ENCODE measurements at regions not wholly inside any gene's neighbourhood (a gene's known extent, or its start where the extent isn't known, plus 50 kb on each side); places are given as distances from the start of the nearest gene placed in this dataset.

DNA sequence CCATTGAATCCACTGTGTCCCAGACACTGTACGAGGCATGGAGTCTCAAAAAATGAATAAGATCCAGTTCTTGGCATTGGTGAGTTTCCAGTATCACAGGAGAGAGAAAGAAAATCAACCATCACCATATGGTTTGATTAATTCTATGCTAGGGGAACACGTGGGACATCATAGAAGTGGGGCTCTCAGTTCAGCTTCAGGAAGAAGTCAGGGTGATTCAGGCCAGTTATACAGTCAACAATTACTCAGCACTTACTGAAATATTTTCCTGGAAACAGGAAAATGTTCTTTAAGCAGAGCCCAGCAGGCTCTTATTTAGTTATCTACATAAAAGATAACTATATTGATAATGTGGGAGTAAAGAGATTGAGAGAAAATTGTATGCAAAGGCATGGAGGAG is 407.2 kb downstream of the NOVA1 start:
- Histone ChIP-seq H3K9me3 (ENCODE audit: low read depth, low read length, poor library complexity, severe bottlenecking) (no peaks in the 10 kb centered on the region), H3K27ac (ENCODE audit: low read depth, low read length, poor library complexity, severe bottlenecking) (no peak overlapping the region), H3K27me3 (replicated peaks; ENCODE audit: insufficient read depth, low read depth, low read length, poor library complexity) (no peaks in the 10 kb centered on the region), H3K36me3 (ENCODE audit: insufficient read depth, low read length, poor library complexity, severe bottlenecking) (no peaks in the 10 kb centered on the region), H3K4me3 (ENCODE audit: low read depth, low read length, poor library complexity, severe bottlenecking) (no peak overlapping the region), H3K4me1 (ENCODE audit: insufficient read depth, low read length, poor library complexity, severe bottlenecking) (no peaks in the 10 kb centered on the region)
- intact Hi-C loops (cut with micrococcal nuclease; ENCODE audit: unreplicated experiment), result no loop called here
- ChIA-PET POLR2A (ENCODE audit: low non-redundant PET) (no interaction called here), CTCF (no interaction called here)
- no TSS peak for BruUV-seq (replicated peaks)
- no peak for TF ChIP-seq EZH2 (IDR thresholded peaks at IDR 0.05; ENCODE audit: borderline replicate concordance, low read depth, low read length, poor library complexity, severe bottlenecking)
- no peak for DNase-seq (ENCODE audit: low spot score)

DNA sequence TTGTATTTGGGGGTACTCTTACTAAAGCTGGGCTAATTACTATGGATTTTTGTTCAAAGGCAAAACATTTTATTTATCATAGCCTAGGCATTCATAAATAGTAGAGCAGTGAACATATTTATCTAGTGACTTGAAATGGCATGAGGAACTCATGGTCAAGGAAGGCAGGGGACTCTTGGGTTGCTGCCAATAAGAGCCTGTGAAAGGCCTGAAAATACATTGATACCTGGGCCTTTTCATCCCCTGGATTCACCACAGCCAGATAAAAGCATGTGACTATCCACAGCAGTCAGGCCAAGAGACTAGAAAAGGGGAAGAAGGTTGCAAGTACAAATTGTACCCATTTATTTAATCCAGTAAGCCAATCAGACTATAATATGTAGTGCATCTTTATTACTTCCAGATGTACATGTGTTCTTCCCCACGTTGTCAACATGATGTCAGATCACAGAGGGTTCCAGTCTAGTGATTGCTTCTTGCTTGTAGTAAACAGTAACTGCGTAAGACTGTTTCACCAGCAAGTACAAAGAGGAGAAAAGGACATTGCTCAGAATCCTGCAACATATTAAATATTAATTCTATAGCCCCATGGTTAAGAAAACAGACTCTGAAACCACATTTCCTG is 409.7 kb downstream of the NOVA1 start:
- no peak for TF ChIP-seq EZH2 (IDR thresholded peaks at IDR 0.05; ENCODE audit: borderline replicate concordance, low read depth, low read length, poor library complexity, severe bottlenecking)
- TF ChIP-seq, protein P1, sequence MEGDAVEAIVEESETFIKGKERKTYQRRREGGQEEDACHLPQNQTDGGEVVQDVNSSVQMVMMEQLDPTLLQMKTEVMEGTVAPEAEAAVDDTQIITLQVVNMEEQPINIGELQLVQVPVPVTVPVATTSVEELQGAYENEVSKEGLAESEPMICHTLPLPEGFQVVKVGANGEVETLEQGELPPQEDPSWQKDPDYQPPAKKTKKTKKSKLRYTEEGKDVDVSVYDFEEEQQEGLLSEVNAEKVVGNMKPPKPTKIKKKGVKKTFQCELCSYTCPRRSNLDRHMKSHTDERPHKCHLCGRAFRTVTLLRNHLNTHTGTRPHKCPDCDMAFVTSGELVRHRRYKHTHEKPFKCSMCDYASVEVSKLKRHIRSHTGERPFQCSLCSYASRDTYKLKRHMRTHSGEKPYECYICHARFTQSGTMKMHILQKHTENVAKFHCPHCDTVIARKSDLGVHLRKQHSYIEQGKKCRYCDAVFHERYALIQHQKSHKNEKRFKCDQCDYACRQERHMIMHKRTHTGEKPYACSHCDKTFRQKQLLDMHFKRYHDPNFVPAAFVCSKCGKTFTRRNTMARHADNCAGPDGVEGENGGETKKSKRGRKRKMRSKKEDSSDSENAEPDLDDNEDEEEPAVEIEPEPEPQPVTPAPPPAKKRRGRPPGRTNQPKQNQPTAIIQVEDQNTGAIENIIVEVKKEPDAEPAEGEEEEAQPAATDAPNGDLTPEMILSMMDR (conservative IDR thresholded peaks at IDR 0.05; ENCODE audit: low read depth, low read length), result no peak
- Histone ChIP-seq H3K4me1 (ENCODE audit: insufficient read depth, low read length, poor library complexity, severe bottlenecking) (no peaks in the 10 kb centered on the region), H3K27ac (ENCODE audit: low read depth, low read length, poor library complexity, severe bottlenecking) (no peak overlapping the region), H3K9me3 (ENCODE audit: low read depth, low read length, poor library complexity, severe bottlenecking) (no peaks in the 10 kb centered on the region), H3K27me3 (replicated peaks; ENCODE audit: insufficient read depth, low read depth, low read length, poor library complexity) (no peaks in the 10 kb centered on the region), H3K4me3 (ENCODE audit: low read depth, low read length, poor library complexity, severe bottlenecking) (no peak overlapping the region), H3K36me3 (ENCODE audit: insufficient read depth, low read length, poor library complexity, severe bottlenecking) (no peaks in the 10 kb centered on the region)
- no peak for DNase-seq (ENCODE audit: low spot score)
- no TSS peak for BruUV-seq (replicated peaks)
- intact Hi-C loops (cut with micrococcal nuclease; ENCODE audit: unreplicated experiment), result no loop called here
- CTCF ChIA-PET, result interaction anchor here (0.5 kb wide), 1 partner anchor 582 kb away, joined by 6 read pairs; no protein-coding TSS in a partner anchor
- POLR2A ChIA-PET (ENCODE audit: low non-redundant PET), result no interaction called here

DNA sequence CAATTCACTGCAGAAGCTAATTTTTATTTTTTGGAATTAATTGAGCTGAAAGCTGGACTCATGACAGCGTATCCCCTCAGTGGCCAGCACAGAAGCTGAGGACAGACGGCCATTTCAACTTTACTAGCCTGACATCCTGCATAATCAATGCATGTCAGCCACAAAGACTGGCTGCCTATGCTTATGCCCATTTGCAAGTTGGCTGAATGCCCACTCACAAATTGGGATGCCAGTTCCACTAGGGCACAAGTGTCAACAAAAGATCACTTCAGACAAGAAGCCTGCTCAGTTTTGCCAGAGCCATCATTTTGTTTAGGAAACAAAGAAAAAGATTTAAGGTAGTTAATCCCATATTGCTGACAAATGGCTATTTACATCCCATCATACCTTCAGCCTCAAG is 417.6 kb downstream of the NOVA1 start:
- CTCF ChIA-PET, result no interaction called here
- BruUV-seq (replicated peaks), result no TSS peak

More for the DNA sequence above, 417.6 kb downstream of the NOVA1 start:
- POLR2A ChIA-PET (ENCODE audit: low non-redundant PET), result no interaction called here
- H3K27me3 ChIP-seq (replicated peaks; ENCODE audit: insufficient read depth, low read depth, low read length, poor library complexity), result no peaks in the 10 kb centered on the region
- no peak for DNase-seq (ENCODE audit: low spot score)
- no peaks in the 10 kb centered on the region for H3K36me3 ChIP-seq (ENCODE audit: insufficient read depth, low read length, poor library complexity, severe bottlenecking)
- no peak overlapping the region for H3K4me3 ChIP-seq (ENCODE audit: low read depth, low read length, poor library complexity, severe bottlenecking)
- no peak overlapping the region for H3K27ac ChIP-seq (ENCODE audit: low read depth, low read length, poor library complexity, severe bottlenecking)
- intact Hi-C loops (cut with micrococcal nuclease; ENCODE audit: unreplicated experiment), result no loop called here
- H3K4me1 ChIP-seq (ENCODE audit: insufficient read depth, low read length, poor library complexity, severe bottlenecking), result no peaks in the 10 kb centered on the region
- TF ChIP-seq, protein P1 (conservative IDR thresholded peaks at IDR 0.05; ENCODE audit: low read depth, low read length), result no peak
- TF ChIP-seq EZH2 (IDR thresholded peaks at IDR 0.05; ENCODE audit: borderline replicate concordance, low read depth, low read length, poor library complexity, severe bottlenecking), result no peak
- H3K9me3 ChIP-seq (ENCODE audit: low read depth, low read length, poor library complexity, severe bottlenecking), result no peaks in the 10 kb centered on the region

Data from A673 (cell line).